HT1080 (cell line): ENCODE measurements at regions not wholly inside any gene's neighbourhood (a gene's known extent, or its start where the extent isn't known, plus 50 kb on each side); places are given as distances from the start of the nearest gene placed in this dataset.
"Not testable (repeated sequence)": the region's sequence is repeated elsewhere in the genome, so short reads cannot be mapped to it uniquely, and the experiment has no call there.

Experiments used
- DNase-seq: peaks from one replicate; pipeline ENCODE4 v3.0.0-alpha.2; 2015; ENCODE audit warnings: low read depth

GRCh38 chrX:148265829-148266228 lies 234.6 kb upstream of the AFF2 start:
- no peak for DNase-seq

GRCh38 chrX:148268673-148269072 lies 231.7 kb upstream of the AFF2 start:
- no peak for DNase-seq

GRCh38 chrX:148269513-148269912 lies 230.9 kb upstream of the AFF2 start:
- no peak for DNase-seq

GRCh38 chrX:148270499-148270898 lies 229.9 kb upstream of the AFF2 start:
- DNase-seq: no peak

GRCh38 chrX:148271263-148271662 lies 229.2 kb upstream of the AFF2 start:
- DNase-seq: no peak

- DNase-seq: no peak
These were observed 218.5 kb upstream of the AFF2 start for GRCh38 chrX:148281920-148282319.

GRCh38 chrX:148282504-148282903 lies 217.9 kb upstream of the AFF2 start:
- DNase-seq: no peak

- no peak for DNase-seq
These were observed 216.4 kb upstream of the AFF2 start for GRCh38 chrX:148284056-148284455.

GRCh38 chrX:148284821-148285220 lies 215.6 kb upstream of the AFF2 start:
- no peak for DNase-seq

GRCh38 chrX:148288451-148288850 lies 212.0 kb upstream of the AFF2 start:
- no peak for DNase-seq

GRCh38 chrX:148290041-148290440 lies 210.4 kb upstream of the AFF2 start:
- peak; percentile 0 for DNase-seq

- peak; percentile 54 for DNase-seq
These were observed 209.5 kb upstream of the AFF2 start for GRCh38 chrX:148290931-148291330.

- peak; percentile 70 for DNase-seq
These were observed 201.7 kb upstream of the AFF2 start for GRCh38 chrX:148298737-148299136.

- not testable (repeated sequence) for DNase-seq
These were observed 195.2 kb upstream of the AFF2 start for GRCh38 chrX:148305214-148305613.

GRCh38 chrX:148309413-148309812 lies 191.0 kb upstream of the AFF2 start:
- DNase-seq: no peak

GRCh38 chrX:148310426-148311165 lies 189.8 kb upstream of the AFF2 start:
- DNase-seq: no peak

GRCh38 chrX:148311544-148311943 lies 188.9 kb upstream of the AFF2 start:
- DNase-seq: no peak

GRCh38 chrX:148314876-148315275 lies 185.5 kb upstream of the AFF2 start:
- no peak for DNase-seq

GRCh38 chrX:148316446-148316845 lies 184.0 kb upstream of the AFF2 start:
- DNase-seq: no peak

GRCh38 chrX:148322906-148323305 lies 177.5 kb upstream of the AFF2 start:
- DNase-seq: no peak

- DNase-seq: no peak
These were observed 166.4 kb upstream of the AFF2 start for GRCh38 chrX:148333989-148334388.

- no peak for DNase-seq
These were observed 162.5 kb upstream of the AFF2 start for GRCh38 chrX:148337873-148338272.

GRCh38 chrX:148354916-148355315 lies 145.5 kb upstream of the AFF2 start:
- DNase-seq: no peak

- no peak for DNase-seq
These were observed 138.8 kb upstream of the AFF2 start for GRCh38 chrX:148361641-148362040.
